ENCODE measurements at regions not wholly inside any gene's neighbourhood (a gene's known extent, or its start where the extent isn't known, plus 50 kb on each side); places are given as distances from the start of the nearest gene placed in this dataset.

DNA sequence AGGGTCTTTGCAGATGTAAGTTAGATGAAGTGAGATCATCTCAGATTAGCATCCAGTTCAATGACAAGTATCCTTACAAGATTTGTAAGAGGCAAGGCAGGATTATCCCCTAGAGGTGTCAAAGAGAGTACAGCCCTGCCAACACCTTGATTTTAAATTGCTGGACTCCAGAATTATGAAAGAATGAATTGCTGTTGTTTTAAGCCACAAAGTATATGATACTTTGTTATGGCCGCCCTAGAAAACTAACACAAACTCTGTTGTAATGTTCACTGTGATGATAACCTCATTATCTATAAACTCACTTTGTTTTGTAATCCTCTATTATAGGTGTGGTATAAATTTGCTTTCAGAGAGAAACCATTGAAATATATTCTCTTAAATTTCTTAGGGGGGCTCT is 249.0 kb upstream of the SPOPL start:
- 100% methylated on average over 1 of the region's 1 CpG for WGBS, 2 donors (ENCODE audit: low coverage in 1 of 2)
- no peak overlapping the region for H3K27ac ChIP-seq
- TF ChIP-seq EP300 (IDR thresholded peaks at IDR 0.05) (no peak), POLR2AphosphoS5 (IDR thresholded peaks at IDR 0.05) (no peak), CTCF (IDR thresholded peaks at IDR 0.05) (no peak), POLR2A (IDR thresholded peaks at IDR 0.05) (no peak)
- H3K36me3 ChIP-seq: no peaks in the 10 kb centered on the region
- no peak overlapping the region for H3K4me3 ChIP-seq
- no peaks in the 10 kb centered on the region for H3K27me3 ChIP-seq
- no peaks in the 10 kb centered on the region for H3K9me3 ChIP-seq
- ATAC-seq: no peak
- H3K4me1 ChIP-seq: no peaks in the 10 kb centered on the region

GRCh38 chr2:138255670-138256069 is 245.9 kb upstream of the SPOPL start:
- 94 to 100% methylated on average over 1 of the region's 1 CpG for WGBS, 2 donors (ENCODE audit: low coverage in 1 of 2)
- TF ChIP-seq CTCF (IDR thresholded peaks at IDR 0.05) (no peak), POLR2AphosphoS5 (IDR thresholded peaks at IDR 0.05) (no peak), POLR2A (IDR thresholded peaks at IDR 0.05) (no peak), EP300 (IDR thresholded peaks at IDR 0.05) (no peak)
- Histone ChIP-seq H3K9me3 (no peaks in the 10 kb centered on the region), H3K36me3 (no peaks in the 10 kb centered on the region), H3K4me3 (no peak overlapping the region), H3K27ac (no peak overlapping the region), H3K27me3 (no peaks in the 10 kb centered on the region), H3K4me1 (no peaks in the 10 kb centered on the region)
- ATAC-seq: no peak

DNA sequence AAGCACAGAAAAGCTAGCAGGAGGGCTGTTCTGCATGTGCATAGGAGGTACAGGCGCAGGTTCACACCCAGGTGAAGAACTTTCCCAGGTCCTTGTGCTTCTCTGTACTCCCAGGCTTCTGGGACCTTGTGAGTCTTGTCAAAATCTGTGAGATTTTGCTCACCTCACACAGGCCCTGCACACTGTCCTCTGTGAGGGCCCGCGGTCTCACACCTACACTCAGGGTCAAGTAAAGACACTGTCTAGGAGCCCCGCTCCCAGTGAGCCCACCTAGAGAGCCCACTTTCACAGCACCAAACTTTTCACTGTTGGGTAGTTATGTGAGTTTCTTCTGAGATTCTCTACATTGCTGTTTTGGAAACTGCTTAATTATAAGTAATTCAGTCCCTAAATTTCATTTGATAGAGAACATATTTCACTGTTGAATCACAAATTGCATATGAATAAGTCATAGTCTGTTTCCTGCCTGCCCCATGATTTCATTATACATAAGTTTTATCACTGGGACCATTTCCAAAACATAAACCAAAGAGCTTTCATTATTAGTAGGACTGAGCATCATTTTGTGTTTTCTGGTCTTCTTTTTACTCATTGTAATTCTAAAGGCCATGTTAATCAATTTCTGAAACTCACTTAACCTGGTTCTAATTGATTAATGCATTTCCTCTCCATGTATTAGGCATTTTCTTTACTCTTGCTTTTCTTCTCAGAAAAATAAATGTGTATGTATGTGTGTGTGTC is 234.2 kb upstream of the SPOPL start:
- TF ChIP-seq POLR2A (IDR thresholded peaks at IDR 0.05): no peak
- TF ChIP-seq EP300 (IDR thresholded peaks at IDR 0.05): no peak
- TF ChIP-seq CTCF (IDR thresholded peaks at IDR 0.05): no peak
- Histone ChIP-seq H3K27me3 (no peaks in the 10 kb centered on the region), H3K4me3 (no peak overlapping the region), H3K36me3 (no peaks in the 10 kb centered on the region), H3K27ac (no peak overlapping the region), H3K4me1 (peaks cover 0 to under 1% (median 0%) of the 10 kb centered on the region in 3 donors), H3K9me3 (peaks cover 0 to 8% (median 0%) of the 10 kb centered on the region in 3 donors)
- ATAC-seq: no peak
- 0 to 69% methylated on average over 1 to 3 of the region's 4 CpGs for WGBS, 2 donors (ENCODE audit: low coverage in 1 of 2)

DNA sequence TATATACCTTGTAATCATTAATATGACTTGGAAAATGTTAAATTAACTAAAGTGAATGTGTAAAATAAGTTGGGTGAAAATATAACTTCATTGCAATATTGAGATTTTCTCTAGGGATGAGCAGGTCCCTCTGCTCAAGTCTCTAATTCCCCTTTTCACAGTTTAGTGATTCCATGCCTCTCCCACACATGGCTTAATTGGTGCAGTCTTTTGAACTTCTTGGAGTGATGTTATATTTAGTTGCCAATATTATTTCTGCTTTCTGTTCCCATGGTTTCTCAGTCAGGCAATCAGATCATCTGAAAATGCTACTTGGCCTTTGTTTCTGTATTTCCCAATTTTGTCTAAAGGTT is 233.7 kb upstream of the SPOPL start:
- Histone ChIP-seq H3K9me3 (peaks cover 0 to 3% (median 0%) of the 10 kb centered on the region in 3 donors), H3K4me1 (peaks cover 0 to 6% (median 0%) of the 10 kb centered on the region in 3 donors), H3K27me3 (no peaks in the 10 kb centered on the region), H3K27ac (no peak overlapping the region), H3K4me3 (no peak overlapping the region), H3K36me3 (no peaks in the 10 kb centered on the region)
- TF ChIP-seq EP300 (IDR thresholded peaks at IDR 0.05) (no peak), CTCF (IDR thresholded peaks at IDR 0.05) (no peak), POLR2AphosphoS5 (IDR thresholded peaks at IDR 0.05) (no peak), POLR2A (IDR thresholded peaks at IDR 0.05) (no peak)
- ATAC-seq: no peak

DNA sequence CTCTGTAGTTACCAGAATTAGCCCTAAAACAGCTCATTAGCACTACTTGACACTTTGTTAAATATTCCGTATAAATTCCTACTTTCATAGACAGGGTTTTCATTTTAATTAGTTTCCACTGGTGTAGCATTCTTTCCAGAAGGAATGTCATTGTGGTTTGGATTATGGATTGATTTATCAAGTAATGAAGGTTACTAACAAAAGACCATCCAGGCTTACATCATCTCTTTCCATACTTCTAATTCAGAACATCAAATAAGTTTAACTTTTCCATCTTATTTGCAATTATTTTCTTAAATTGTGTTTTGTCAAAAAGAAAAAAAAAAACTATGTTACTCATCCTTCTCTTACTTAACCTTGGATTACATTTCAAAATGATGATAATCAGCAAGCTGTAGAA is 231.8 kb upstream of the SPOPL start:
- TF ChIP-seq CTCF (IDR thresholded peaks at IDR 0.05) (no peak), POLR2A (IDR thresholded peaks at IDR 0.05) (no peak)
- H3K36me3 ChIP-seq: no peaks in the 10 kb centered on the region
- no peak for ATAC-seq
- H3K27me3 ChIP-seq: no peaks in the 10 kb centered on the region
- H3K4me3 ChIP-seq: no peak overlapping the region
- peaks cover 0 to 7% (median 0%) of the 10 kb centered on the region in 3 donors for H3K4me1 ChIP-seq
- 33 to 69% methylated on average over 1 of the region's 1 CpG for WGBS, 2 donors (ENCODE audit: low coverage in 1 of 2)
- no peak overlapping the region for H3K27ac ChIP-seq
- H3K9me3 ChIP-seq: no peaks in the 10 kb centered on the region

Data from gastroesophageal sphincter (tissue), 4 donors.